Brain microvascular endothelial cell (primary cell): ENCODE measurements at regions not wholly inside any gene's neighbourhood (a gene's known extent, or its start where the extent isn't known, plus 50 kb on each side); places are given as distances from the start of the nearest gene placed in this dataset.

Experiments used
- DNase-seq: peaks from one replicate; pipeline ENCODE4 v3.0.0-alpha.2; 2020
- H3K27ac ChIP-seq: fragments of 250-450 bp; sonication (Bioruptor Pico); 2 replicates; pipeline ENCODE4 v1.5.1; 2020; ENCODE audit warnings: mild to moderate bottlenecking, moderate library complexity
- H3K27me3 ChIP-seq: fragments of 250-450 bp; sonication (Bioruptor Pico); replicated peaks from 2 replicates; pipeline ENCODE4 v1.5.1; 2020; ENCODE audit warnings: mild to moderate bottlenecking
- H3K36me3 ChIP-seq: fragments of 250-450 bp; sonication (Bioruptor Pico); replicated peaks from 2 replicates; pipeline ENCODE4 v1.5.1; 2020; ENCODE audit warnings: mild to moderate bottlenecking
- H3K4me3 ChIP-seq: 2 replicates; pipeline ENCODE4 v1.5.1; 2011; ENCODE audit warnings: low read depth, mild to moderate bottlenecking, control low read depth, low read length, moderate library complexity
- CTCF ChIP-seq: IDR thresholded peaks from 2 replicates; pipeline ENCODE4 v1.5.1; 2011; ENCODE audit warnings: low read depth, mild to moderate bottlenecking, moderate library complexity, low read length, control low read depth, inconsistent platforms; ENCODE audit errors: missing control alignments
- in situ Hi-C: cut with HindIII; loops from 2 replicates; pipeline ENCODE4 v1.10.0; 2017; ENCODE audit warnings: low sequenced_read_pairs, low pct_ligation_motif_present

GRCh38 chr2:134150760-134151159 is 103.1 kb upstream of the MGAT5 start:
- TF ChIP-seq CTCF: no peak
- Histone ChIP-seq H3K4me3 (no peak overlapping the region), H3K27ac (no peak overlapping the region), H3K27me3 (no peaks in the 10 kb centered on the region), H3K36me3 (no peaks in the 10 kb centered on the region)
- no peak for DNase-seq
- in situ Hi-C loops: no loop called here

DNA sequence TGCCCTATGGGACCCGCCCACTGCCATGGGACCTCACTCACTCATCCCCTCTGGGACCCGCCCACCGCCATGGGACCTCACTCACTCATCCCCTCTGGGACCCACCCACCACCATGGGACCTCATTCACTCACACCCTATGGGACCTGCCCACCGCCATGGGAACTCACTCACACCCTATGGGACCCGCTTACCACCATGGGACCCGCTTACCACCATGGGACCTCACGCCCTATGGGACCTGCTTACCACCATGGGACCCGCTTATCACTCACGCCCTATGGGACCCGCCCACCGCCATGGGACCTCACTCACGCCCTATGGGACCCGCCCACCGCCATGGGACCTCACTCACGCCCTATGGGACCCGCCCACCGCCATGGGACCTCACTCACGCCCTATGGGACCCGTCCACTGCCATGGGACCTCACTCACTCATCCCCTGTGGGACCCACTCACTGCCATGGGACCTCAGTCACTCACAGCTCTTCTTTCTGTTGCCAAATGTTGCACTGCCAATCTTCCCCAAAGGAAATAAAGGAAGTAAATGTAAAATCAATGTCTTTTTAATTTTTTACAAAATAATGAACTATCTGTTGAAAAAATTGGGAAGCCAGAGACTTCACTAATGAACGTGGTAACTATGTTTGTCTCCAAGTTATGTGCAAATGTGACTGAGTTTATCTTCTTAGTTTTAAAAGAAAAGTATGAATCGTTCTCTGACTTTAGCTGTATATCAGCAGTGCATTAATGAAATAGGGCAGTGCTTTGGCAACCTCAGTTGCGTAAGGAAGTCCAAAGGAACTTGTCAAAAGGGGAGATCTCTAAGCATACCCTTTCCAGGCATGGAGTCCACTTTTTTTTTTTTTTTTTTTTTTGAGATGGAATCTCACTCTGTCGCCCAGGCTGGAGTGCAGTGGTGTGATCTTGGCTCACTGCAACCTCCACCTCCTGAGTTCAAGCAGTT is 101.5 kb upstream of the MGAT5 start:
- Histone ChIP-seq H3K4me3 (no peak overlapping the region), H3K36me3 (no peaks in the 10 kb centered on the region), H3K27ac (no peak overlapping the region), H3K27me3 (no peaks in the 10 kb centered on the region)
- no peak for TF ChIP-seq CTCF
- no peak for DNase-seq
- in situ Hi-C loops: no loop called here

GRCh38 chr2:134153294-134153880 is 100.5 kb upstream of the MGAT5 start:
- H3K36me3 ChIP-seq: no peaks in the 10 kb centered on the region
- H3K27ac ChIP-seq: no peak overlapping the region
- no peak for DNase-seq
- no peak for TF ChIP-seq CTCF
- no peaks in the 10 kb centered on the region for H3K27me3 ChIP-seq
- H3K4me3 ChIP-seq: no peak overlapping the region
- in situ Hi-C loops: no loop called here

DNA sequence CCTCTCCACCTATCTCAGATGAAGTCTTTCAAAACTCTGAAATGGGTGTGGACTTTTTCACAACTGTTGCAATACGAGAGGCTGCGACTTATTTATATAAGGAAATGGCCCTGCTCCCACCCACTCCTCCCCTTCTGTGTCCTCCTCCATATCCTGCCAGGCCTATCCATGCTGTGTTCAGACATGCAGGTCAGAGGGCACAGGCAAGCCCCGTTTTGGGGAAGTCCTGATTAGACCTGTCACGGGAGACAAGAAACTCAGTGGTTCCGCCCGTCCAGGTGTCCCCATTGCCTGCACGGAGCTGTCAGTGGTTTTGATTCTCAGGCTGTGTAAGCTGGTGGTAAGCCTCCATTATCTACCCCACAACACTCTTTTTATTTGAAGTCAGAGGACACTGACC is 99.6 kb upstream of the MGAT5 start:
- DNase-seq: no peak
- Histone ChIP-seq H3K27me3 (no peaks in the 10 kb centered on the region), H3K36me3 (no peaks in the 10 kb centered on the region)

GRCh38 chr2:134155134-134155533 is 98.7 kb upstream of the MGAT5 start:
- Histone ChIP-seq H3K36me3 (no peaks in the 10 kb centered on the region), H3K4me3 (no peak overlapping the region), H3K27me3 (no peaks in the 10 kb centered on the region), H3K27ac (no peak overlapping the region)
- in situ Hi-C loops: no loop called here
- TF ChIP-seq CTCF: no peak
- DNase-seq: no peak

More for the DNA sequence above, 99.6 kb upstream of the MGAT5 start:
- in situ Hi-C loops: no loop called here
- Histone ChIP-seq H3K27ac (no peak overlapping the region), H3K4me3 (no peak overlapping the region)
- TF ChIP-seq CTCF: no peak
